PC-3 (cell line): ENCODE measurements at regions not wholly inside any gene's neighbourhood (a gene's known extent, or its start where the extent isn't known, plus 50 kb on each side); places are given as distances from the start of the nearest gene placed in this dataset.
A peak's percentile ranks its signal among the peaks of the same experiment; 100 is the strongest.

Experiments used
- ATAC-seq: fragments of 200-7000 bp; cut with Tn5 transposase; 2 replicates; pipeline ENCODE4 v1.9.1; 2020; ENCODE audit warnings: mild to moderate bottlenecking, moderate library complexity
- BruUV-seq: library from RNA; stranded (reverse); fragments of 400-500 nt; replicated peaks from 2 replicates; lab custom pipeline; 2021; lab: Mats Ljungman, UMichigan
- CTCF ChIA-PET: fragments of 300-600 bp; sonication (Branson Sonifier 250); formaldehyde crosslinking; loops from one replicate; lab custom pipeline; 2022; ENCODE audit warnings: antibody characterized with exemption; lab: Charles Lee
- POLR2A ChIA-PET: fragments of 300-600 bp; sonication (Branson Sonifier 250); formaldehyde crosslinking; loops from one replicate; lab custom pipeline; 2022; ENCODE audit warnings: antibody characterized with exemption; ENCODE audit not compliant: unreplicated experiment; lab: Charles Lee
- DNase-seq: peaks from one replicate; pipeline ENCODE4 v3.0.0-alpha.2; 2015
- H2AFZ ChIP-seq: fragments of 300-600 bp; sonication (generic); 2 replicates; pipeline ENCODE4 v1.6.0; 2016; ENCODE audit warnings: antibody characterized with exemption, low read length
- H3F3A ChIP-seq: fragments of 300-600 bp; sonication (generic); one replicate; pipeline ENCODE4 v1.6.0; 2017; ENCODE audit warnings: antibody characterized with exemption, low read length, control low read depth, mild to moderate bottlenecking; ENCODE audit not compliant: unreplicated experiment
- H3K27ac ChIP-seq: fragments of 300-600 bp; sonication (generic); 2 replicates; pipeline ENCODE4 v1.5.1; 2016; ENCODE audit warnings: mild to moderate bottlenecking, low read length
- H3K27me3 ChIP-seq: fragments of 300-600 bp; sonication (generic); 2 replicates; pipeline ENCODE4 v1.6.1; 2016; ENCODE audit warnings: low read length, mixed read lengths
- H3K36me3 ChIP-seq: fragments of 300-600 bp; sonication (generic); 2 replicates; pipeline ENCODE4 v1.6.1; 2016; ENCODE audit warnings: low read depth, mixed run types, low read length, mixed read lengths
- H3K4me1 ChIP-seq: fragments of 300-600 bp; sonication (generic); 2 replicates; pipeline ENCODE4 v1.5.1; 2016; ENCODE audit warnings: low read length; ENCODE audit not compliant: insufficient read depth
- H3K4me2 ChIP-seq: fragments of 300-600 bp; sonication (generic); 2 replicates; pipeline ENCODE4 v1.6.0; 2016; ENCODE audit warnings: low read length
- H3K4me3 ChIP-seq: fragments of 300-600 bp; sonication (generic); 2 replicates; pipeline ENCODE4 v1.5.1; 2016; ENCODE audit warnings: mild to moderate bottlenecking, low read length, mixed read lengths
- H3K79me2 ChIP-seq: fragments of 300-600 bp; sonication (generic); 2 replicates; pipeline ENCODE4 v1.6.1; 2017; ENCODE audit warnings: low read length, mixed read lengths
- H3K9ac ChIP-seq: fragments of 300-600 bp; sonication (generic); 2 replicates; pipeline ENCODE4 v1.6.0; 2016; ENCODE audit warnings: mild to moderate bottlenecking, low read length
- H3K9me2 ChIP-seq: fragments of 300-600 bp; sonication (generic); replicated peaks from 2 replicates; pipeline ENCODE4 v1.6.1; 2016; ENCODE audit warnings: mixed run types, low read length, mixed read lengths
- H3K9me3 ChIP-seq: fragments of 300-600 bp; sonication (generic); 2 replicates; pipeline ENCODE4 v1.6.1; 2016; ENCODE audit warnings: low read length, mixed read lengths
- H4K20me1 ChIP-seq: fragments of 300-600 bp; sonication (generic); 2 replicates; pipeline ENCODE4 v1.6.1; 2016; ENCODE audit warnings: low read length, mixed read lengths
- EZH2 ChIP-seq: fragments of 300-600 bp; sonication (generic); IDR thresholded peaks from one replicate; pipeline ENCODE4 v1.6.1; 2017; ENCODE audit warnings: antibody characterized with exemption, mild to moderate bottlenecking, low read length; ENCODE audit not compliant: unreplicated experiment
- EZH2phosphoT487 ChIP-seq: fragments of 300-600 bp; sonication (generic); IDR thresholded peaks from 2 replicates; pipeline ENCODE4 v1.6.1; 2018; ENCODE audit warnings: mild to moderate bottlenecking, antibody characterized with exemption, low read length, borderline replicate concordance
- intact Hi-C: fragments of 100-400 bp; cut with micrococcal nuclease; formaldehyde crosslinking; loops from 2 replicates; pipeline ENCODE4 v1.9.0; 2023
- TF ChIP-seq, protein P1 (sequence below): fragments of 300-600 bp; sonication (generic); conservative IDR thresholded peaks from 2 replicates; pipeline ENCODE4 v1.5.1; 2017; ENCODE audit warnings: antibody characterized with exemption, low read depth, mild to moderate bottlenecking, low read length

GRCh38 chr1:228901936-228902681 lies 166.8 kb downstream of the RHOU start:
- DNase-seq (no peak), ATAC-seq (no peak)
- Histone ChIP-seq H3K9me3 (no peaks in the 10 kb centered on the region), H3K9me2 (no peaks in the 10 kb centered on the region), H2AFZ (no peak overlapping the region), H3K4me3 (no peak overlapping the region), H3K4me1 (peaks cover 14% of the 10 kb centered on the region), H4K20me1 (peaks cover 7% of the 10 kb centered on the region; the same call in 1 of the 2 replicates), H3F3A (no peaks in the 10 kb centered on the region), H3K9ac (no peak overlapping the region), H3K27me3 (peaks cover 66% of the 10 kb centered on the region), H3K4me2 (no peak overlapping the region), H3K79me2 (no peaks in the 10 kb centered on the region), H3K36me3 (no peaks in the 10 kb centered on the region), H3K27ac (no peak overlapping the region)
- ChIA-PET POLR2A (no interaction called here), CTCF (no interaction called here)
- intact Hi-C loops = loop anchor here (2.0 kb wide), 1 partner anchor 325 kb away; no protein-coding TSS in a partner anchor
- TF ChIP-seq EZH2 = no peak
- TF ChIP-seq EZH2phosphoT487 = no peak
- TF ChIP-seq, protein P1, sequence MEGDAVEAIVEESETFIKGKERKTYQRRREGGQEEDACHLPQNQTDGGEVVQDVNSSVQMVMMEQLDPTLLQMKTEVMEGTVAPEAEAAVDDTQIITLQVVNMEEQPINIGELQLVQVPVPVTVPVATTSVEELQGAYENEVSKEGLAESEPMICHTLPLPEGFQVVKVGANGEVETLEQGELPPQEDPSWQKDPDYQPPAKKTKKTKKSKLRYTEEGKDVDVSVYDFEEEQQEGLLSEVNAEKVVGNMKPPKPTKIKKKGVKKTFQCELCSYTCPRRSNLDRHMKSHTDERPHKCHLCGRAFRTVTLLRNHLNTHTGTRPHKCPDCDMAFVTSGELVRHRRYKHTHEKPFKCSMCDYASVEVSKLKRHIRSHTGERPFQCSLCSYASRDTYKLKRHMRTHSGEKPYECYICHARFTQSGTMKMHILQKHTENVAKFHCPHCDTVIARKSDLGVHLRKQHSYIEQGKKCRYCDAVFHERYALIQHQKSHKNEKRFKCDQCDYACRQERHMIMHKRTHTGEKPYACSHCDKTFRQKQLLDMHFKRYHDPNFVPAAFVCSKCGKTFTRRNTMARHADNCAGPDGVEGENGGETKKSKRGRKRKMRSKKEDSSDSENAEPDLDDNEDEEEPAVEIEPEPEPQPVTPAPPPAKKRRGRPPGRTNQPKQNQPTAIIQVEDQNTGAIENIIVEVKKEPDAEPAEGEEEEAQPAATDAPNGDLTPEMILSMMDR = no peak
- no TSS peak for BruUV-seq

DNA sequence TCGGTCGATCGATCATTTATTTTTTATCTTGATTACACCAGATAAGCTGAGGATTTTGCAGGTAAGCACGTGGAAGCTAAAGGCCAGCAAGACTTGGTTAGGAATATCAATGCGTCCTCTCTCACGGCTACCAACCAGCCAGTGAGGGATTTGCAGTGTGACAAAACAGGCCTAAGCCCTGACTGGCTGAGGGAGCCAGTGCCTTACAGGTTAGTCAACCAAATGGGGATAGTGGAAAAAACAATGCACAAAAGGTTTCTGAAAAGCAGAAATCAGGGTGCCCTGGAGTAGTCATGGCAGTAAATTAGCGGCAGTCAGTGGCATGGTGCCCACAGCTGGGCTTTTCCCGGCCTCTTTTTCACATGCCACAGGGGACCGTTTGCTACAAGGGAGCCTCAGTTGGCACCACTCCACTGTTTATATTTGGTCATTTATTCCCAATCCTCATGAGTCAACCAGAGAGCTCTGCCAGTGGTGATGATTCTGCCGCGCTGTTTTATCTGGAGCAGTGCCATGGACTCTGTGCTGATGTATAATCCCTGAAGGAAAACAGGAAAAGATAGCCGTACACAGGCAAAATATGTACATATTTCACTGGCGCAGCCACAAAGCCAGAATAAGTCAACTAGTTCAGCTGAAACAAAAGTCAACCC lies 167.6 kb downstream of the RHOU start:
- no TSS peak for BruUV-seq
- no peaks in the 10 kb centered on the region for H3K9me2 ChIP-seq
- peaks cover 14% of the 10 kb centered on the region for H3K4me1 ChIP-seq
- ChIA-PET CTCF (no interaction called here), POLR2A (no interaction called here)
- peak overlapping the region; percentile 11 for H3K4me2 ChIP-seq
- DNase-seq (peak; percentile 99), ATAC-seq (peak; percentile 93)
- no peak overlapping the region for H2AFZ ChIP-seq
- peaks cover 7% of the 10 kb centered on the region; the same call in 1 of the 2 replicates for H4K20me1 ChIP-seq
- no peak overlapping the region for H3K27ac ChIP-seq
- no peaks in the 10 kb centered on the region for H3K79me2 ChIP-seq
- H3K9ac ChIP-seq = no peak overlapping the region
- intact Hi-C loops = loop anchor here (2.0 kb wide), 1 partner anchor 324 kb away; no protein-coding TSS in a partner anchor
- H3F3A ChIP-seq = no peaks in the 10 kb centered on the region
- H3K27me3 ChIP-seq = peaks cover 66% of the 10 kb centered on the region
- H3K9me3 ChIP-seq = no peaks in the 10 kb centered on the region
- TF ChIP-seq EZH2 (no peak), EZH2phosphoT487 (no peak)
- TF ChIP-seq, protein P1 = no peak
- H3K4me3 ChIP-seq = no peak overlapping the region
- H3K36me3 ChIP-seq = no peaks in the 10 kb centered on the region
